Neural progenitor cell (in vitro differentiated cells): ENCODE measurements at regions not wholly inside any gene's neighbourhood (a gene's known extent, or its start where the extent isn't known, plus 50 kb on each side); places are given as distances from the start of the nearest gene placed in this dataset.

ENCODE experiments used
- CTCF ChIP-seq: fragments of 200-600 bp; sonication (generic); IDR thresholded peaks from 2 replicates; pipeline ENCODE4 v1.5.1; 2017; ENCODE audit warnings: antibody characterized with exemption, mild to moderate bottlenecking
- EZH2 ChIP-seq: fragments of 200-600 bp; sonication (generic); IDR thresholded peaks from 2 replicates; pipeline ENCODE4 v1.6.1; 2017; ENCODE audit warnings: antibody characterized with exemption, mild to moderate bottlenecking, moderate library complexity
- EZH2phosphoT487 ChIP-seq: fragments of 200-600 bp; sonication (generic); IDR thresholded peaks from 2 replicates; pipeline ENCODE4 v1.6.1; 2017; ENCODE audit warnings: antibody characterized with exemption

GRCh38 chr7:12785473-12785872, 98.0 kb downstream of the ARL4A start:
- no peak for TF ChIP-seq CTCF
- TF ChIP-seq EZH2: no peak
- TF ChIP-seq EZH2phosphoT487: no peak
